Hippocampal formation (tissue), 2 donors: ENCODE measurements at regions not wholly inside any gene's neighbourhood (a gene's known extent, or its start where the extent isn't known, plus 50 kb on each side); places are given as distances from the start of the nearest gene placed in this dataset.

Source experiments
- DNase-seq, 2 donors: peaks; one replicate each; lab custom pipeline; 2025; lab: John Stamatoyannopoulos, UW

GRCh38 chr3:64943866-64944265, 256.1 kb upstream of the ADAMTS9 start:
- no peak for DNase-seq

- DNase-seq: no peak
These were observed 253.0 kb upstream of the ADAMTS9 start for GRCh38 chr3:64940596-64941348.

DNA sequence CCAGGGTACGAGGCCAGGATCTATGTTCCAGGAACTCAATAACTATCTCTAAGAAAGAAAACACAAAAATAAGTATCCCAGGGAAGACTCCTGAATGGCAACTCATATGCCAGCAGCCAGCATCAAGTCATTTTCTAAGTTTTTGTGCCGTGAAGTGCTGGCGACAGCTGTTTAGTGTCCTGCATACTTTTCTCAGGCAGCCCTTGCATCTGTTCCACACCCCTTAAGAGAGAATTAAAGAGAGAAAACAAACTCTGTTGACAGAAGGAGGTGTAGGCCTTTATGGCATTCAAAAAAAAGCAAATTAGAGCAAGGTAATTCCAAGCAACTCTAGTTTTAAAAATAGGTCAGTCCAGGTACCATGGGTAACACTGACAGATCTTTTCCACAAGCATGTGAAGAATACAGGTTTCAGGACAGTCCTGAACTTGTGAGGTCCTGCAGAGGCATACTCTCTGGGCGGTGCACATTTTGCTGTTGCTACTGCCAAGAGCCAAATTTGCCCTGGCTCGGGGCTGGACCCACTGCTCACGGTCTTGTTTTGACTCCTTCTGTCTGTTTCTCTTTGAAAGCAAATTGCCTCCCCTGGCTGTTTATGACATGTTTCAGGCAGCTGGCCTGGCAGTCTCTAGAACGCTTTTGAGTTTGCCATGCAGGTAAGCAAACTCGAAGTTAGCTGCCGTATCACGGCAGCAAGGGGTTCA, 252.1 kb upstream of the ADAMTS9 start:
- DNase-seq: no peak

DNA sequence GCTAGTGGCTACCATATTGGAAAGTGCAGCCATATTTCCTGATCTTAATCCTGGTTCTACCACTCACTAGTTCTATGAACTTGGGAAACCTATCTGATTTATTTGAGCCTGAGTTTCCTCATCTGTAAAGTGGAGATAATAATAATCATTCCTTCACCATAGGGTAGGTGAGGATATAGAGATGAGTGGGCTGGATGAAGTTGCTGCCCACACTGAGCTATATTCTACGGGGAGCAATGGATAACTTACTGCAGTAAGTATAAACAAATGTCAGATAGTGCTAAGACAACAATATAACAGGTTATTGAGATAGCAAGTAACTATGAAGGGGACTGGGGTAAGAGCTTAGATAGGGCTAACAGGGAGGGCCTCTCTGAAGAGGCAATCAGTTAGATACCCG, 251.5 kb upstream of the ADAMTS9 start:
- DNase-seq: no peak

- DNase-seq: no peak
These were observed 248.8 kb upstream of the ADAMTS9 start for GRCh38 chr3:64936556-64936955.

DNA sequence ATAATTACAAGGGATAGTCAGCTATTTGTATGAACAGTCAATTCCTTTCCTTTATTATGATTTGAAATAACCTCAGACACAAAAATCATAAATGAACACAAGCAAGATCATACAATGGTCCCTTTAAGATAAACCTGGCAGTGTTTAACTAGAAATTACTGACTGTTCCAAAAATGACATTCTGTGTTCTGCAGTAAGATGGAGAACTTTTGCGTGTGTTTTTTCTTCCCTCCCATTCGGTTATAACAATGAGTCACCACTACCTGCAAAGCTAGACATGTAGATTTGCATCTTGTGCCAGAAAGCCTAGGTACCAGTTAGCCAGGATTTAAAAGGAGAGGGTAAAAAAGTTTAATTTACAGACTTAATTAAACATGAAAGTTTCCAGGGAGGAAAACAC, 248.2 kb upstream of the ADAMTS9 start:
- DNase-seq: no peak

- DNase-seq: no peak
These were observed 245.0 kb upstream of the ADAMTS9 start for GRCh38 chr3:64932666-64933342.

DNA sequence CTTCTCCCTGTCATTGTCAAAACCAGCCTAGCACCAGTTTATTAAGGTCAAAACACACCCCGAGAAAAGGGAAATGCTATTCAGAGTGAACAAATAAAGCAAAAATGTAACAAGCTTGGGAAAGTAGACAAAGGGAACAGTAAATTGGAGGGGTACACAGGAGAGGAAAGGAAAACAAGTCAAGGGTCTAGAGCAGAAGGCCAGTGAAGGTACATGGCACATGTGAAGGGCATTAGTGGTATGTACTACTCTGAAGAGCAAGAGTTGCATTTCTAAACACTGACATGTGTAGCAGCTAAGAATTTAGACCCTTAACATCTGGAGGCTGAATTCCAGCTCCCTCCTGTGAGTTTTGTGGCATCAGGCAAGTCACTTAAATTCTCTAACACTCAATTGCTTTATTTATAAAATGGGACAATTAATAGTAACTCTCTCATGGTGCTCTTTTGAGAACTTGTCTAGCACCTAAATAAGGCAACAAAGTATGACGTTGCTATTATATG, 244.3 kb upstream of the ADAMTS9 start:
- DNase-seq: no peak

- no peak for DNase-seq
These were observed 243.1 kb upstream of the ADAMTS9 start for GRCh38 chr3:64930891-64931290.

- no peak for DNase-seq
These were observed 240.9 kb upstream of the ADAMTS9 start for GRCh38 chr3:64928683-64929082.

DNA sequence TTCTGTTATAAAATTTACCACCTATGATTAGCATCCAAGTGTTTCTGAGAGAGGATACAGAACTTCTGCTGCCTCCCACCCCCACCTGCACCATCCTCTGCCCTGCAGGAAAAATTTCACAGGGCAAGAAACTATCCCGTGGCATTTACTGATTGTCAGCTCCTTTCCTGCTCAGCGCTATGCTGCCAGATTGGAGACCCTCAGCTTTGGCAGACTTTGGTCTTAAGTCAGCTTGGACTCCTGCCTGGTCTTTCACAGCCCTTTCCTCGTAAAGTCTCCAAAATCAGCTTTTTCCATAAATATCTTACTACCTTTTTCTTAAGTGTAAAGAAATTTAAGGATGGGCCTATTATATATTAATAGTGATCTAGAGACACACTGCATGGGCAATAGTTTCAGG, 239.9 kb upstream of the ADAMTS9 start:
- DNase-seq: no peak

GRCh38 chr3:64925575-64925974, 237.8 kb upstream of the ADAMTS9 start:
- no peak for DNase-seq

DNA sequence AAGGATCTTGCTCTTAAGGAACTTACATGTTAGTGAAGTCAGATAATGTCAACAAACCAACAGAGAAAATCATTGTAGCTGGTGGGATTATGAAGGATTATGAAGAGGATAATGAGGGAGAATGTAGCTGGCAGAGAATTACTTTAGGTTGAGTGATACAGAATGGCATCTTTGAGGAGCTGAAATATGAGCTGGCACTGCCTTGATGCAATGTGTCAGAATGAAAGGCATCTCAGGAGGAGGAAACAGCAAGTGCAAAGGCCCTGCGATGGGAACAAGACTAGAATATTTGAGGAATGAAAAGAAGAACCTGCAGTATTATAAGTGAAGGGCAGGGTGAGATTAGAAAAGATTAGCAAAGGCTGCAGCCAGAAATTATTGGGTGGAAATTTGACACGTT, 237.2 kb upstream of the ADAMTS9 start:
- no peak for DNase-seq

DNA sequence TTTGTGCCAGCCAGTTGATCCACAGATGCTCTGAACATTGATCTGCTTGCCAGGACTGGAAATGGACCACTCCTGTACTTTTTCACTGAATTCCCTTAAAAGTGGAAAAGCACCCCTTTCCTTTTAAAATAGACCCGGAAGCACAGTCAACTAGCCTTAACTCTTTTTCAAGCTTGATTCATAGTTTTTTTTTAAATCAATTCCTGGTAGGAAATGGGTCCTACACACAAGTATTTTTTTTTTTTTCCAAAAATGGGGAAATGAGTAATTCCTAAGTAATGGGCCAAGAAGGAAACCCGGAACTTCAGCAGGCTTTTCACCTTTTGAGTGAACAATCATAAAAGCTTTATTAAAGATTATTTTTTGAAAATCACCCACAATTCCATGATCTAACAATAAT, 234.4 kb upstream of the ADAMTS9 start:
- DNase-seq: no peak

DNA sequence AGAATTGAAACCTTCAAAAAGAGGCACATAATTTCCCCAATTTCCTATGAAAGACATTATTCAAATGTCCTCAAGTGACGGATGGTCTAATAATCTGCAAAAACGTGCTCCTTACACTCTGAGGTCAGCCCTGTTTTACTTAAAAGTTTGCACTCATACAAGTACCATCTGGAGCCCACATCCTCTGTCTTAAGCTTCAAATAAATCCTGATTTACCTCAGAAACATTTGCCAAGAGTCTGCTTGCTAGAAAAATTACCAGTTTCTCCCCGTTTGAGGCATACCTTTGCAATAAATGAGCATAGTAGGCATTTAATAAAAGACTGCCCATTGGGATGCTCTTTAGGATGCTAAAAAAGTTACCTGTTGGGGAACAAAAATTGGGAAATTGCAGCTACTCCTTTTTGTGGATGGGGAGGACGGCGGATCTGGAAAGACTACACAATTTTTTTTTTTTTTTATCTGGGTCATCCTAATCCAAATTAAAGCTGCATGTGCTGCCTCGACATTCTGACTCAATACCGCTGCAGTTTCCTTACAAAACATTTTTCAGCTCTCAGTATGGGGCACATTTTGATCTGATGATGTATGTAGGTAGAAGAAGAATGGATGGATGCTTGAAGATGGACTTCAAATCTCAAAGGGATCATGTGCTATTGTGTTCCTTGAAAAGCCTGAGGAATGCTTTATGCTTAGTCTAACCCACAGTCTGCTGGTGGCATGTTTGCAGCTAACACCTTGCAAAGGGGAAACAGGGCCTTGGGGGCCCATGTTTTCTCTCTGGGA, 233.7 kb upstream of the ADAMTS9 start:
- no peak for DNase-seq

DNA sequence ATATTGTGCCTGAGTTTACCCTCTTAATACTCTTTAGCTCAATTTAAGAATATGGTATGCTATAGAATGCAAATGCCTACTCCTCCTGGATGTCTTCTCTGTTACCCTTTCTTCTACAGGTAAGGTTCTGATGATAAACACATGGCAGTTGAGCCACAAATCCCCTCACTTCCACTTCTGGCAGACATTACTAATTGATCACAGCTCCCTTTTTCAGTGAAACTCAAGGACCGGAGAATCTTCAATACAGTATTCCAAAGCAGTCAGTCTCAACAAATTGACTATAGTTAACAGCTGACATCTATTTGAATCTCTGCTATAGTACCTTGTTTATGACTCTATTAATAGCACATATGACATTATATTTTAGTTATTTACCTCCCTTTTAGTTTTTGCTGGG, 232.1 kb upstream of the ADAMTS9 start:
- no peak for DNase-seq

- no peak for DNase-seq
These were observed 231.2 kb upstream of the ADAMTS9 start for GRCh38 chr3:64918989-64919388.

- no peak for DNase-seq
These were observed 230.2 kb upstream of the ADAMTS9 start for GRCh38 chr3:64917914-64918453.

GRCh38 chr3:64916937-64917336, 229.1 kb upstream of the ADAMTS9 start:
- no peak for DNase-seq

DNA sequence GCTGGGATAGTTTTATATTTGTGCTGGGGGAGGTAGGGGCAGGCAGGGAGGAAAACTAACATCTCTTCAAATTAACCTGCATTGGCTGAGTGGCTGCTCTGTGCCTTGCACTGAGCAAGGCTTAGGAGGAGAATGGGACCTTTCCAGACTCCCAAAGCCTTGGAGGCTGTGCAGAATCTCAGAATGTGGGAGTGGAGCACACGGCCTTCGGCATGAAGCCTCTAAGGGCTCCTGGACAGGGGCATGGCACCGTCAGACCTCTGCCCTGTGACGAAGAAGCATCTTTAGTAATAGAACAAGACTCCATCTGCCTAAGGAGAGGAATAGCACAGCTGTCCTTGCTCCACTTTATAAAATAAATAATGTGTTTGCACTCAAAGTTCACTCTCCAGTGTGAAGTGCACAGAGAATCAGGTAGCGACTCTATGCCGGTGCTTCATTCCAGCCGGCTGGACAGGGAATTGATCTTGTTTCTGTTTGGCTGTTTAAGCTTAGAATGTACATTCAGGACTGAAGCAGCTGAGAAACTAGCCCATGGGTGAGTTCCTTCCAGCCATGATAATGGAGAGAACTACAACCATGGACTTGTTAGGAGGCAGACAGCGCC, 228.5 kb upstream of the ADAMTS9 start:
- no peak for DNase-seq

- no peak for DNase-seq
These were observed 228.0 kb upstream of the ADAMTS9 start for GRCh38 chr3:64915778-64916177.
